ENCODE measurements at regions not wholly inside any gene's neighbourhood (a gene's known extent, or its start where the extent isn't known, plus 50 kb on each side); places are given as distances from the start of the nearest gene placed in this dataset.

GRCh38 chr1:114236517-114236916 lies 82.8 kb upstream of the SYT6 start:
- 67 to 72% methylated on average over 7 of the region's 7 CpGs for WGBS, 2 donors (ENCODE audit: low coverage in 1 of 2)
- Histone ChIP-seq H3K9me3 (no peaks in the 10 kb centered on the region), H3K4me1 (peaks cover 0 to 16% (median 7%) of the 10 kb centered on the region in 4 donors), H3K36me3 (no peaks in the 10 kb centered on the region), H3K27ac (no peak overlapping the region), H3K4me3 (no peak overlapping the region), H3K27me3 (no peaks in the 10 kb centered on the region)
- no peak for DNase-seq
- TF ChIP-seq POLR2AphosphoS5 (IDR thresholded peaks at IDR 0.05) (no peak), POLR2A (IDR thresholded peaks at IDR 0.05) (no peak), EP300 (IDR thresholded peaks at IDR 0.05; ENCODE audit: low read depth) (no peak)
- TF ChIP-seq, protein P1, sequence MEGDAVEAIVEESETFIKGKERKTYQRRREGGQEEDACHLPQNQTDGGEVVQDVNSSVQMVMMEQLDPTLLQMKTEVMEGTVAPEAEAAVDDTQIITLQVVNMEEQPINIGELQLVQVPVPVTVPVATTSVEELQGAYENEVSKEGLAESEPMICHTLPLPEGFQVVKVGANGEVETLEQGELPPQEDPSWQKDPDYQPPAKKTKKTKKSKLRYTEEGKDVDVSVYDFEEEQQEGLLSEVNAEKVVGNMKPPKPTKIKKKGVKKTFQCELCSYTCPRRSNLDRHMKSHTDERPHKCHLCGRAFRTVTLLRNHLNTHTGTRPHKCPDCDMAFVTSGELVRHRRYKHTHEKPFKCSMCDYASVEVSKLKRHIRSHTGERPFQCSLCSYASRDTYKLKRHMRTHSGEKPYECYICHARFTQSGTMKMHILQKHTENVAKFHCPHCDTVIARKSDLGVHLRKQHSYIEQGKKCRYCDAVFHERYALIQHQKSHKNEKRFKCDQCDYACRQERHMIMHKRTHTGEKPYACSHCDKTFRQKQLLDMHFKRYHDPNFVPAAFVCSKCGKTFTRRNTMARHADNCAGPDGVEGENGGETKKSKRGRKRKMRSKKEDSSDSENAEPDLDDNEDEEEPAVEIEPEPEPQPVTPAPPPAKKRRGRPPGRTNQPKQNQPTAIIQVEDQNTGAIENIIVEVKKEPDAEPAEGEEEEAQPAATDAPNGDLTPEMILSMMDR (IDR thresholded peaks at IDR 0.05) = no peak
- in situ Hi-C loops (cut with MboI; ENCODE audit: low pct_ligation_motif_present in 1 of 4, low pct_unique_long_range_greater_than_20kb in 1 of 4, low sequenced_read_pairs in 3 of 4) = no loop called here
- intact Hi-C loops (cut with DNase I; ENCODE audit: low total_unique reads) = no loop called here

DNA sequence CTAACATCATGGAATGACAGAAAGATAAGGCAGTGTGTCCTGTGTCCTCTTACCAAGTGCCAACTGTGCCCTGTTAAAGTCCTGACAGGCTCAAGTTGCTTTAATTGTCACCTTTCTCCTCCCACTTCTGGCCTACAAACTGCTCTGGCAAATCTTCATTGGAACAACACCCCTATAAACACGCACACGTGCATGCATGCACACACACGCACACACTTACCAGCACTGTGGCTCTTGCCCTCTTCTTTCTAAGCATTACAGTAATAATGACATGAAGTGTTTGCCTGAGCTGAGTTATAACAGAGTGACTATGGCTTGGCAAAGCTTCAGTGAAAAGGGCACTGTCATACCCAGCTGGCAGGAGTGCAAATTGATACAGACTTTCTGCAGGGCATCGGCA lies 82.3 kb upstream of the SYT6 start:
- peak; percentile 40 for DNase-seq
- no peaks in the 10 kb centered on the region for H3K36me3 ChIP-seq

DNA sequence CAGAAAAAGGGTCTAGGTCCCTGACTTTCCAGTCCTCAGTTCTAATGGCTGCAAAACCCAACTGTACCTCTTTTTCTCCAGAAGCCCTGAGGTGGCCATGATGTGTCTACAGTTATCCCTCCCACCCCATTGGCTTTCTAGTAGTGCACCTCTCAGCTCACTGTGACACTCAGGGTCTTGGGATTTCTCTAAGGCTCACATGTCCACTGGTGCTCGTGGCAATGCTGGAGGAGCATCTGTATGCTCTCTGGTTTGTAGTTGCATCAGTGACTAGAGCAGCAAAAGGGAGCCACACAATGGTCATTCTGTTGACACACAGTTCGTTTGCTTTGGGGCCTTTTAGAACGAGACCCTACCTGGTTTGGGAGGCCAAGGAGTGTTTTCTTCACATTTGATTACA lies 81.6 kb upstream of the SYT6 start:
- intact Hi-C loops (cut with DNase I; ENCODE audit: low total_unique reads) = no loop called here
- H3K27ac ChIP-seq = peak overlapping the region in 2 of 4 donors; percentile 16 to 52
- H3K4me1 ChIP-seq = peaks cover 0 to 16% (median 7%) of the 10 kb centered on the region in 4 donors
- no peaks in the 10 kb centered on the region for H3K36me3 ChIP-seq
- H3K4me3 ChIP-seq = no peak overlapping the region
- no peak for TF ChIP-seq EP300 (IDR thresholded peaks at IDR 0.05; ENCODE audit: low read depth)
- TF ChIP-seq, protein P1 (IDR thresholded peaks at IDR 0.05) = no peak
- WGBS, 2 donors (ENCODE audit: low coverage in 1 of 2) = 32 to 42% methylated on average over 3 of the region's 3 CpGs
- no peak for DNase-seq
- in situ Hi-C loops (cut with MboI; ENCODE audit: low pct_ligation_motif_present in 1 of 4, low pct_unique_long_range_greater_than_20kb in 1 of 4, low sequenced_read_pairs in 3 of 4) = no loop called here
- H3K9me3 ChIP-seq = no peaks in the 10 kb centered on the region
- H3K27me3 ChIP-seq = no peaks in the 10 kb centered on the region

More for the DNA sequence above, 82.3 kb upstream of the SYT6 start:
- in situ Hi-C loops (cut with MboI; ENCODE audit: low pct_ligation_motif_present in 1 of 4, low pct_unique_long_range_greater_than_20kb in 1 of 4, low sequenced_read_pairs in 3 of 4) (no loop called here), intact Hi-C loops (cut with DNase I; ENCODE audit: low total_unique reads) (no loop called here)
- Histone ChIP-seq H3K27ac (peak overlapping the region in 2 of 4 donors; percentile 16 to 52), H3K4me3 (no peak overlapping the region), H3K27me3 (no peaks in the 10 kb centered on the region), H3K4me1 (peaks cover 0 to 16% (median 7%) of the 10 kb centered on the region in 4 donors), H3K9me3 (no peaks in the 10 kb centered on the region)
- TF ChIP-seq POLR2AphosphoS5 (IDR thresholded peaks at IDR 0.05) = peak in 1 of 3 donors; percentile 10
- no peak for TF ChIP-seq POLR2A (IDR thresholded peaks at IDR 0.05)
- 47 to 50% methylated on average over 4 of the region's 4 CpGs for WGBS, 2 donors (ENCODE audit: low coverage in 1 of 2)

DNA sequence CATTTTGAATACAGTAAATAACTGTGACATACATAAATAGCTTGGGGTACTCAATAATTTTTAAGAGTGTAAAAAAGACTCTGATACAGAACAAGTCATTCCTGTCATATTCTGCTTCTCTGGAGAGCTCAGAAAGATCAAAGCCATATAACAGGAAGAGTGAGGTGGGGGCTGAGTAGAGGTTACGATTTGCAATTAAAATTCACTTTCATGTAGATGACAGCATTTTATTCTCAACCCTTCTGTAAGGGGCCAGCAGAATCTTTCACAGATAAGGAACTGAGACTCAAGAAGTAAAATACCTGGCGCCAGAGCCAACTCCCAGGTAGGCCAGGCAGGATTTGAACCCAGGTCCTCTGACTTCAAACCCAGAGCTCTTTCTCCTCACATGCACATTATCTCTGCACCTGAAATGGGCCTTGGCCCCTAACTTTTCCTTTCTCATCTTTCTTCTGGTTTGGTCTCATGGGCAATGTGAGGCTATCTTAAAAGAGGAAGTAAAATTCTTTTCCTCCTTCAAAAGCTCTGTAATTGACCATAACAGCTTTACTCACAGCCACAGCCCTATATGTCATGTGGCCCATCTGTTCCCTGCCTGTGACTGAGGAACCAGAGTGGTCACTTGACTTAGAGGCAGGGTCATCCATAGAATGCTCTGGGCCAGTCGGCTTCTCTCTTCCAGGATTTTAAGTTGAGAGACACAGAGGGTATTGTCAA lies 80.9 kb upstream of the SYT6 start:
- H3K36me3 ChIP-seq = no peaks in the 10 kb centered on the region
- TF ChIP-seq, protein P1 (IDR thresholded peaks at IDR 0.05) = no peak
- no peak overlapping the region for H3K4me3 ChIP-seq
- peaks cover 0 to 16% (median 7%) of the 10 kb centered on the region in 4 donors for H3K4me1 ChIP-seq
- no peaks in the 10 kb centered on the region for H3K9me3 ChIP-seq
- intact Hi-C loops (cut with DNase I; ENCODE audit: low total_unique reads) = no loop called here
- peak; percentile 20 for DNase-seq
- no peaks in the 10 kb centered on the region for H3K27me3 ChIP-seq
- in situ Hi-C loops (cut with MboI; ENCODE audit: low pct_ligation_motif_present in 1 of 4, low pct_unique_long_range_greater_than_20kb in 1 of 4, low sequenced_read_pairs in 3 of 4) = no loop called here
- H3K27ac ChIP-seq = peak overlapping the region in 2 of 4 donors; percentile 5 to 15
- 57 to 59% methylated on average over 2 to 3 of the region's 3 CpGs for WGBS, 2 donors (ENCODE audit: low coverage in 1 of 2)

GRCh38 chr1:114232691-114233090 lies 79.0 kb upstream of the SYT6 start:
- H3K36me3 ChIP-seq = no peaks in the 10 kb centered on the region
- DNase-seq = no peak
- H3K4me3 ChIP-seq = no peak overlapping the region
- TF ChIP-seq, protein P1 (IDR thresholded peaks at IDR 0.05) = no peak
- no peak for TF ChIP-seq POLR2A (IDR thresholded peaks at IDR 0.05)
- TF ChIP-seq EP300 (IDR thresholded peaks at IDR 0.05; ENCODE audit: low read depth) = no peak
- TF ChIP-seq POLR2AphosphoS5 (IDR thresholded peaks at IDR 0.05) = no peak
- H3K9me3 ChIP-seq = no peaks in the 10 kb centered on the region
- no peak overlapping the region for H3K27ac ChIP-seq
- peaks cover 0 to 16% (median 7%) of the 10 kb centered on the region in 4 donors for H3K4me1 ChIP-seq
- intact Hi-C loops (cut with DNase I; ENCODE audit: low total_unique reads) = no loop called here
- H3K27me3 ChIP-seq = no peaks in the 10 kb centered on the region
- WGBS, 2 donors (ENCODE audit: low coverage in 1 of 2) = 38 to 64% methylated on average over 4 to 6 of the region's 6 CpGs
- in situ Hi-C loops (cut with MboI; ENCODE audit: low pct_ligation_motif_present in 1 of 4, low pct_unique_long_range_greater_than_20kb in 1 of 4, low sequenced_read_pairs in 3 of 4) = no loop called here

Measured in transverse colon (tissue), 4 donors.